Stimulated activated naive B cell treated with anti-CD40 and anti-IgM and Interleukin-4, amounts not matched to agents 10 μg/mL and 1 μg/mL and 100 μg/mL, for 72 hours (primary cell): ENCODE measurements at regions not wholly inside any gene's neighbourhood (a gene's known extent, or its start where the extent isn't known, plus 50 kb on each side); places are given as distances from the start of the nearest gene placed in this dataset.
"Not testable (repeated sequence)": the region's sequence is repeated elsewhere in the genome, so short reads cannot be mapped to it uniquely, and the experiment has no call there.

ENCODE experiments used
- ATAC-seq, 2 donors: fragments of 150-1000 bp; cut with Tn5 transposase; replicated peaks; 2 replicates each; pipeline ENCODE4 v1.10.0; 2021; ENCODE audit warnings: moderate library complexity in 1 of 2
- DNase-seq: peaks from one replicate; pipeline ENCODE4 v3.0.0; 2021
- H3K27ac Mint-ChIP-seq: one replicate; pipeline ENCODE4 v1.8.0; 2022; ENCODE audit warnings: mild to moderate bottlenecking, mixed read lengths
- H3K27me3 Mint-ChIP-seq, 2 donors: one replicate each; pipeline ENCODE4 v1.8.0; 2022; ENCODE audit warnings: mixed read lengths in 2 of 2
- H3K36me3 Mint-ChIP-seq, 2 donors: one replicate each; pipeline ENCODE4 v1.8.0; 2022; ENCODE audit warnings: mixed read lengths in 2 of 2, mild to moderate bottlenecking in 1 of 2
- H3K4me1 Mint-ChIP-seq, 2 donors: one replicate each; pipeline ENCODE4 v1.8.0; 2022; ENCODE audit warnings: mixed read lengths in 2 of 2, mild to moderate bottlenecking in 1 of 2
- H3K4me3 Mint-ChIP-seq, 2 donors: one replicate each; pipeline ENCODE4 v1.8.0; 2022; ENCODE audit warnings: mild to moderate bottlenecking in 2 of 2, mixed read lengths in 2 of 2, moderate library complexity in 1 of 2
- H3K9me3 Mint-ChIP-seq, 2 donors: one replicate each; pipeline ENCODE4 v1.8.0; 2022; ENCODE audit warnings: mixed read lengths in 2 of 2, mild to moderate bottlenecking in 1 of 2

GRCh38 chr15:21731496-21731895 is 146.0 kb downstream of the POTEB start:
- H3K4me3 Mint-ChIP-seq, H3K36me3 Mint-ChIP-seq, H3K4me1 Mint-ChIP-seq, DNase-seq, H3K27me3 Mint-ChIP-seq, H3K9me3 Mint-ChIP-seq, H3K27ac Mint-ChIP-seq: not testable (repeated sequence)
- ATAC-seq = peak; percentile 20 to 46

GRCh38 chr15:21730427-21731405 is 146.8 kb downstream of the POTEB start:
- H3K9me3 Mint-ChIP-seq, H3K27me3 Mint-ChIP-seq, H3K4me3 Mint-ChIP-seq, DNase-seq, H3K4me1 Mint-ChIP-seq, H3K27ac Mint-ChIP-seq, H3K36me3 Mint-ChIP-seq: not testable (repeated sequence)
- ATAC-seq = peak; percentile 92 to 93

- not testable (repeated sequence) for H3K36me3 Mint-ChIP-seq, ATAC-seq, DNase-seq
These were observed 152.5 kb downstream of the POTEB start for GRCh38 chr15:21724988-21725387.

GRCh38 chr15:21721115-21721514 is 156.4 kb downstream of the POTEB start:
- DNase-seq, H3K4me3 Mint-ChIP-seq, H3K9me3 Mint-ChIP-seq, H3K27me3 Mint-ChIP-seq, H3K27ac Mint-ChIP-seq, H3K36me3 Mint-ChIP-seq, H3K4me1 Mint-ChIP-seq: not testable (repeated sequence)
- peak; percentile 25 to 33 for ATAC-seq

More at GRCh38 chr15:21724988-21725387, 152.5 kb downstream of the POTEB start:
- not testable (repeated sequence) for H3K27ac Mint-ChIP-seq, H3K4me1 Mint-ChIP-seq, H3K9me3 Mint-ChIP-seq, H3K4me3 Mint-ChIP-seq, H3K27me3 Mint-ChIP-seq

- H3K27me3 Mint-ChIP-seq, H3K27ac Mint-ChIP-seq, H3K9me3 Mint-ChIP-seq, H3K4me1 Mint-ChIP-seq, DNase-seq, H3K4me3 Mint-ChIP-seq, H3K36me3 Mint-ChIP-seq: not testable (repeated sequence)
- ATAC-seq = peak; percentile 76
These were observed 158.8 kb downstream of the POTEB start for GRCh38 chr15:21718779-21719178.

GRCh38 chr15:21718108-21718507 is 159.4 kb downstream of the POTEB start:
- H3K27me3 Mint-ChIP-seq, H3K4me3 Mint-ChIP-seq, H3K9me3 Mint-ChIP-seq, H3K36me3 Mint-ChIP-seq, H3K27ac Mint-ChIP-seq, H3K4me1 Mint-ChIP-seq, DNase-seq: not testable (repeated sequence)
- peak; percentile 79 to 83 for ATAC-seq

GRCh38 chr15:21717661-21718060 is 159.9 kb downstream of the POTEB start:
- not testable (repeated sequence) for H3K27me3 Mint-ChIP-seq, H3K36me3 Mint-ChIP-seq, DNase-seq, H3K27ac Mint-ChIP-seq, H3K9me3 Mint-ChIP-seq, H3K4me1 Mint-ChIP-seq, H3K4me3 Mint-ChIP-seq
- peak; percentile 45 to 56 for ATAC-seq

GRCh38 chr15:21705480-21705879 is 172.1 kb downstream of the POTEB start:
- not testable (repeated sequence) for H3K9me3 Mint-ChIP-seq, H3K36me3 Mint-ChIP-seq, H3K4me1 Mint-ChIP-seq, DNase-seq, H3K4me3 Mint-ChIP-seq, H3K27me3 Mint-ChIP-seq, H3K27ac Mint-ChIP-seq
- ATAC-seq = peak; percentile 86 to 89

GRCh38 chr15:21698620-21699019 is 178.9 kb downstream of the POTEB start:
- H3K36me3 Mint-ChIP-seq, H3K27ac Mint-ChIP-seq, H3K4me1 Mint-ChIP-seq, H3K27me3 Mint-ChIP-seq, ATAC-seq, H3K4me3 Mint-ChIP-seq, H3K9me3 Mint-ChIP-seq, DNase-seq: not testable (repeated sequence)

GRCh38 chr15:21695089-21695488 is 182.4 kb downstream of the POTEB start:
- H3K9me3 Mint-ChIP-seq, H3K27me3 Mint-ChIP-seq, ATAC-seq, DNase-seq, H3K27ac Mint-ChIP-seq, H3K36me3 Mint-ChIP-seq, H3K4me1 Mint-ChIP-seq, H3K4me3 Mint-ChIP-seq: not testable (repeated sequence)

- not testable (repeated sequence) for H3K36me3 Mint-ChIP-seq, H3K27me3 Mint-ChIP-seq, H3K27ac Mint-ChIP-seq, H3K4me3 Mint-ChIP-seq, DNase-seq, H3K4me1 Mint-ChIP-seq, H3K9me3 Mint-ChIP-seq
- ATAC-seq = peak in 1 of 2 donors; percentile 34
These were observed 184.9 kb downstream of the POTEB start for GRCh38 chr15:21692471-21693102.

GRCh38 chr15:21656798-21657397 is 216.6 kb upstream of the POTEB3 start:
- not testable (repeated sequence) for H3K4me1 Mint-ChIP-seq, H3K9me3 Mint-ChIP-seq, DNase-seq, H3K27me3 Mint-ChIP-seq, H3K27ac Mint-ChIP-seq, H3K36me3 Mint-ChIP-seq, H3K4me3 Mint-ChIP-seq
- peak; percentile 81 to 94 for ATAC-seq

- H3K36me3 Mint-ChIP-seq, DNase-seq, H3K27ac Mint-ChIP-seq, H3K27me3 Mint-ChIP-seq, H3K9me3 Mint-ChIP-seq, H3K4me3 Mint-ChIP-seq, H3K4me1 Mint-ChIP-seq: not testable (repeated sequence)
- ATAC-seq = peak in 1 of 2 donors; percentile 75
These were observed 215.9 kb upstream of the POTEB3 start for GRCh38 chr15:21656114-21656746.

GRCh38 chr15:21653707-21654106 is 213.4 kb upstream of the POTEB3 start:
- DNase-seq, H3K9me3 Mint-ChIP-seq, ATAC-seq, H3K4me3 Mint-ChIP-seq, H3K4me1 Mint-ChIP-seq, H3K36me3 Mint-ChIP-seq, H3K27me3 Mint-ChIP-seq, H3K27ac Mint-ChIP-seq: not testable (repeated sequence)
